WTC11 (cell line): ENCODE measurements at regions not wholly inside any gene's neighbourhood (a gene's known extent, or its start where the extent isn't known, plus 50 kb on each side); places are given as distances from the start of the nearest gene placed in this dataset.

Source experiments
- ATAC-seq: fragments of 200-7000 bp; cut with Tn5 transposase; 2 replicates; pipeline ENCODE4 v1.10.0; 2021; ENCODE audit warnings: mild to moderate bottlenecking, moderate library complexity
- CTCF ChIA-PET: fragments of 300-600 bp; sonication (Branson Sonifier 250); formaldehyde crosslinking; loops from one replicate; lab custom pipeline; 2021; ENCODE audit warnings: antibody characterized with exemption; lab: Charles Lee
- POLR2A ChIA-PET: fragments of 350-600 bp; sonication (Branson Sonifier 250); formaldehyde crosslinking; loops from one replicate; lab custom pipeline; 2021; ENCODE audit warnings: antibody characterized with exemption; lab: Charles Lee
- DNase-seq: peaks from one replicate; pipeline ENCODE4 v3.0.0; 2021; ENCODE audit warnings: low spot score
- H3K27ac Mint-ChIP-seq: 2 replicates; pipeline ENCODE4 v1.8.0; 2021; ENCODE audit warnings: mixed read lengths
- H3K27me3 Mint-ChIP-seq: 2 replicates; pipeline ENCODE4 v1.8.0; 2021; ENCODE audit warnings: low read depth, mild to moderate bottlenecking, moderate library complexity, mixed read lengths
- H3K36me3 Mint-ChIP-seq: 2 replicates; pipeline ENCODE4 v1.8.0; 2021; ENCODE audit warnings: mixed read lengths
- H3K4me1 Mint-ChIP-seq: 2 replicates; pipeline ENCODE4 v1.8.0; 2022; ENCODE audit warnings: mixed read lengths
- H3K4me3 Mint-ChIP-seq: 2 replicates; pipeline ENCODE4 v1.8.0; 2021; ENCODE audit warnings: mild to moderate bottlenecking, moderate library complexity, mixed read lengths
- H3K9me3 Mint-ChIP-seq: 2 replicates; pipeline ENCODE4 v1.8.0; 2021; ENCODE audit warnings: mixed read lengths
- ATF6 ChIP-seq: sonication (generic); formaldehyde crosslinking; IDR thresholded peaks from 2 replicates; pipeline ENCODE4 v1.8.1; 2023; ENCODE audit warnings: mild to moderate bottlenecking, missing genetic modification reagents
- CBFB ChIP-seq: sonication (generic); formaldehyde crosslinking; IDR thresholded peaks from 2 replicates; pipeline ENCODE4 v1.8.1; 2022; ENCODE audit warnings: mild to moderate bottlenecking, low read depth, missing genetic modification reagents
- CDX4 ChIP-seq: fragments of 250-450 bp; sonication (Bioruptor Pico); IDR thresholded peaks from 2 replicates; pipeline ENCODE4 v1.9.0; 2021; ENCODE audit warnings: moderate library complexity, mild to moderate bottlenecking, inconsistent platforms, borderline replicate concordance
- ERG ChIP-seq: fragments of 250-450 bp; sonication (Bioruptor Pico); IDR thresholded peaks from 2 replicates; pipeline ENCODE4 v1.8.0; 2021; ENCODE audit warnings: mild to moderate bottlenecking
- GRHL2 ChIP-seq: fragments of 250-450 bp; sonication (Bioruptor Pico); IDR thresholded peaks from 2 replicates; pipeline ENCODE4 v1.8.0; 2022; ENCODE audit warnings: mild to moderate bottlenecking, moderate library complexity; ENCODE audit not compliant: insufficient replicate concordance, severe bottlenecking
- IRF2 ChIP-seq: sonication (generic); formaldehyde crosslinking; IDR thresholded peaks from 2 replicates; pipeline ENCODE4 v1.8.0; 2022; ENCODE audit warnings: low read depth, missing genetic modification reagents, borderline replicate concordance
- JAZF1 ChIP-seq: fragments of 250-450 bp; sonication (Bioruptor Pico); IDR thresholded peaks from 2 replicates; pipeline ENCODE4 v1.9.0; 2021; ENCODE audit warnings: moderate library complexity, mild to moderate bottlenecking, inconsistent platforms
- KAT7 ChIP-seq: sonication (generic); formaldehyde crosslinking; IDR thresholded peaks from 2 replicates; pipeline ENCODE4 v1.8.1; 2023; ENCODE audit warnings: missing genetic modification reagents, mild to moderate bottlenecking, borderline replicate concordance
- NFE2L1 ChIP-seq: sonication (generic); formaldehyde crosslinking; IDR thresholded peaks from 2 replicates; pipeline ENCODE4 v1.8.1; 2023; ENCODE audit warnings: missing genetic modification reagents
- NR1H2 ChIP-seq: sonication (generic); formaldehyde crosslinking; IDR thresholded peaks from 2 replicates; pipeline ENCODE4 v1.9.0; 2021; ENCODE audit warnings: mild to moderate bottlenecking, moderate library complexity, missing genetic modification reagents
- NR3C1 ChIP-seq: sonication (generic); formaldehyde crosslinking; conservative IDR thresholded peaks from 2 replicates; pipeline ENCODE4 v1.8.1; 2023; ENCODE audit warnings: low read depth, mild to moderate bottlenecking, missing genetic modification reagents
- SMAD3 ChIP-seq: sonication (generic); formaldehyde crosslinking; IDR thresholded peaks from 2 replicates; pipeline ENCODE4 v1.8.0; 2022; ENCODE audit warnings: missing genetic modification reagents, mild to moderate bottlenecking, borderline replicate concordance
- STAT6 ChIP-seq: sonication (generic); formaldehyde crosslinking; conservative IDR thresholded peaks from 2 replicates; pipeline ENCODE4 v1.8.1; 2023; ENCODE audit warnings: mild to moderate bottlenecking, low read depth, missing genetic modification reagents, moderate library complexity
- USF2 ChIP-seq: sonication (generic); formaldehyde crosslinking; IDR thresholded peaks from 2 replicates; pipeline ENCODE4 v1.8.1; 2023; ENCODE audit warnings: mild to moderate bottlenecking, missing genetic modification reagents, moderate library complexity
- ZNF281 ChIP-seq: sonication (generic); formaldehyde crosslinking; IDR thresholded peaks from 2 replicates; pipeline ENCODE4 v1.8.0; 2023; ENCODE audit warnings: mild to moderate bottlenecking, missing genetic modification reagents
- ZNF317 ChIP-seq: sonication (generic); formaldehyde crosslinking; IDR thresholded peaks from 2 replicates; pipeline ENCODE4 v1.8.1; 2023; ENCODE audit warnings: low read depth, mild to moderate bottlenecking, moderate library complexity, missing genetic modification reagents, borderline replicate concordance
- ZNF425 ChIP-seq: fragments of 250-450 bp; sonication (Bioruptor Pico); conservative IDR thresholded peaks from 2 replicates; pipeline ENCODE4 v1.9.0; 2021; ENCODE audit warnings: mild to moderate bottlenecking

GRCh38 chr21:14690886-14691285 is 144.8 kb upstream of the SAMSN1 start (continued):
- TF ChIP-seq ATF6, result no peak
- TF ChIP-seq, all 79 proteins: peak for 0

GRCh38 chr21:14688936-14689335 is 142.8 kb upstream of the SAMSN1 start:
- Mint-ChIP-seq H3K9me3 (peaks cover 19% of the 10 kb centered on the region), H3K36me3 (peaks cover 2% of the 10 kb centered on the region; the same call in 1 of the 2 replicates), H3K4me3 (no peak overlapping the region), H3K27ac (no peak overlapping the region), H3K27me3 (no peaks in the 10 kb centered on the region; the same call in 1 of the 2 replicates), H3K4me1 (peaks cover 24% of the 10 kb centered on the region)
- ATAC-seq (no peak), DNase-seq (no peak)
- CTCF ChIA-PET, result no interaction called here
- TF ChIP-seq IRF2 (CRISPR knock-in tag) (no peak), NR3C1 (CRISPR knock-in tag) (no peak), SMAD3 (CRISPR knock-in tag) (no peak), ZNF425 (CRISPR knock-in tag) (no peak), CBFB (no peak), KAT7 (CRISPR knock-in tag) (no peak), ERG (no peak), NFE2L1 (CRISPR knock-in tag) (no peak), STAT6 (CRISPR knock-in tag) (no peak), NR1H2 (no peak), GRHL2 (CRISPR knock-in tag) (no peak), ZNF281 (no peak), USF2 (no peak), CDX4 (no peak), ZNF317 (CRISPR knock-in tag) (no peak), JAZF1 (CRISPR knock-in tag) (no peak)
- POLR2A ChIA-PET, result no interaction called here
